Activated CD4-positive, alpha-beta T cell treated with anti-CD3 and anti-CD28 coated beads, Interleukin-2, amount 50 U/mL, for 1 hour (primary cell): ENCODE measurements at regions not wholly inside any gene's neighbourhood (a gene's known extent, or its start where the extent isn't known, plus 50 kb on each side); places are given as distances from the start of the nearest gene placed in this dataset.
"Not testable (repeated sequence)": the region's sequence is repeated elsewhere in the genome, so short reads cannot be mapped to it uniquely, and the experiment has no call there.

Experiments used
- DNase-seq: peaks from one replicate; pipeline ENCODE4 v3.0.0-alpha.2; 2020

- no peak for DNase-seq
Measured at GRCh38 chr3:158026236-158026635, 80.0 kb downstream of the SHOX2 start.

GRCh38 chr3:158019897-158020296 lies 86.3 kb downstream of the SHOX2 start:
- DNase-seq, result not testable (repeated sequence)

- no peak for DNase-seq
Measured at GRCh38 chr3:158018462-158018861, 87.8 kb downstream of the SHOX2 start.

- DNase-seq, result no peak
Measured at GRCh38 chr3:158012901-158013300, 93.3 kb downstream of the SHOX2 start.

GRCh38 chr3:158005391-158006100 lies 100.7 kb downstream of the SHOX2 start:
- no peak for DNase-seq

- no peak for DNase-seq
Measured at GRCh38 chr3:157999246-157999645, 107.0 kb downstream of the SHOX2 start.

GRCh38 chr3:157982359-157982758 lies 123.9 kb downstream of the SHOX2 start:
- DNase-seq, result no peak

GRCh38 chr3:157981819-157982218 lies 124.4 kb downstream of the SHOX2 start:
- no peak for DNase-seq

GRCh38 chr3:157979022-157979421 lies 127.2 kb downstream of the SHOX2 start:
- no peak for DNase-seq

- DNase-seq, result no peak
Measured at GRCh38 chr3:157961665-157962064, 144.6 kb downstream of the SHOX2 start.

- DNase-seq, result no peak
Measured at GRCh38 chr3:157958457-157958856, 147.8 kb downstream of the SHOX2 start.

GRCh38 chr3:157956850-157957249 lies 149.4 kb downstream of the SHOX2 start:
- DNase-seq, result no peak

GRCh38 chr3:157956176-157956575 lies 150.0 kb downstream of the SHOX2 start:
- no peak for DNase-seq

- DNase-seq, result no peak
Measured at GRCh38 chr3:157953565-157953964, 152.7 kb downstream of the SHOX2 start.

- DNase-seq, result no peak
Measured at GRCh38 chr3:157948605-157949383, 157.4 kb downstream of the SHOX2 start.

- DNase-seq, result no peak
Measured at GRCh38 chr3:157939166-157939565, 167.1 kb downstream of the SHOX2 start.

- no peak for DNase-seq
Measured at GRCh38 chr3:157938154-157938779, 168.0 kb downstream of the SHOX2 start.

- DNase-seq, result no peak
Measured at GRCh38 chr3:157931517-157931916, 174.7 kb downstream of the SHOX2 start.

- no peak for DNase-seq
Measured at GRCh38 chr3:157930000-157930780, 176.0 kb downstream of the SHOX2 start.

- DNase-seq, result no peak
Measured at GRCh38 chr3:157926822-157927221, 179.4 kb downstream of the SHOX2 start.

GRCh38 chr3:157922614-157923013 lies 183.6 kb downstream of the SHOX2 start:
- no peak for DNase-seq

GRCh38 chr3:157921811-157922210 lies 184.4 kb downstream of the SHOX2 start:
- DNase-seq, result no peak
